GM12878 (cell line): ENCODE measurements at regions not wholly inside any gene's neighbourhood (a gene's known extent, or its start where the extent isn't known, plus 50 kb on each side); places are given as distances from the start of the nearest gene placed in this dataset.

Experiments
- CHD2 ChIP-seq: IDR thresholded peaks from 2 replicates; pipeline ENCODE4 v1.6.1; 2011; ENCODE audit warnings: low read depth, low read length, improper control_type of control experiment, borderline replicate concordance
- PAX5 ChIP-seq: IDR thresholded peaks from 2 replicates; pipeline ENCODE4 v1.6.1; 2011; ENCODE audit warnings: low read depth, low read length, borderline replicate concordance
- SUPT20H ChIP-seq: IDR thresholded peaks from 2 replicates; pipeline ENCODE4 v1.6.1; 2011; ENCODE audit warnings: low read depth, mild to moderate bottlenecking, low read length, moderate library complexity, borderline replicate concordance; ENCODE audit not compliant: control insufficient read depth
- TF ChIP-seq, protein P1 (sequence below), 3 experiments: IDR thresholded peaks in 2 of 3; conservative IDR thresholded peaks in 1 of 3; 2 replicates each; pipeline ENCODE4 v1.5.1; 2011; ENCODE audit warnings: low read depth in 3 of 3, low read length in 3 of 3, mild to moderate bottlenecking in 3 of 3, control low read depth in 2 of 3, moderate library complexity in 2 of 3, inconsistent platforms in 1 of 3, mixed read lengths in 1 of 3; ENCODE audit not compliant: control insufficient read depth in 2 of 3, insufficient read depth in 1 of 3; ENCODE audit errors: extremely low read depth in 1 of 3
- TF ChIP-seq, protein P2 (sequence below): IDR thresholded peaks from 2 replicates; pipeline ENCODE4 v1.6.1; 2012; ENCODE audit warnings: low read length, inconsistent platforms

DNA sequence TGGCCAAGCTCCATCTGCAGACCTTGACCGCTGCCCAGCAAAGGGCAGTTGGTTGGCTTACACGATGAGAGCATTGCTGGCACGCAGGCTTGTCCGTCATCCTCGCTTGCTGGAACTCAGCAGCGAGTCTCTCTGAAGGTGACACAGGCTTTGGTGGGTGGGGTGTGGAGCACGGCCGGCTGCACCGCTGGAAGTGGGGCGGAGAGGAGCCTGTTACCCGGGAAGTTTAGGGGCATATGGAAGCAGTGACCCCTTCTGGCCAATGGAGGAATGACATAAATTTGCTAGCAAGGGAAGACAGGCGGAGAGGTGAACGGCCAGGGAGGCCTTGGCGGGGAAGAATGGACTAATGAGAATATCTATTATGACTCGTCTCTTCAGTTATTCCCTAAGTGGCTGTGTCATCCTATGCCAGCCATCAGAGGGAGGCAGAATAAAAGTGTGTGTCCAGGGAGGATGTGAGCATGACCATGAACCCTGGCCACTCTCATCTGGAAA is 65.9 kb upstream of the SDK2 start:
- no peak for TF ChIP-seq CHD2
- TF ChIP-seq, protein P1, sequence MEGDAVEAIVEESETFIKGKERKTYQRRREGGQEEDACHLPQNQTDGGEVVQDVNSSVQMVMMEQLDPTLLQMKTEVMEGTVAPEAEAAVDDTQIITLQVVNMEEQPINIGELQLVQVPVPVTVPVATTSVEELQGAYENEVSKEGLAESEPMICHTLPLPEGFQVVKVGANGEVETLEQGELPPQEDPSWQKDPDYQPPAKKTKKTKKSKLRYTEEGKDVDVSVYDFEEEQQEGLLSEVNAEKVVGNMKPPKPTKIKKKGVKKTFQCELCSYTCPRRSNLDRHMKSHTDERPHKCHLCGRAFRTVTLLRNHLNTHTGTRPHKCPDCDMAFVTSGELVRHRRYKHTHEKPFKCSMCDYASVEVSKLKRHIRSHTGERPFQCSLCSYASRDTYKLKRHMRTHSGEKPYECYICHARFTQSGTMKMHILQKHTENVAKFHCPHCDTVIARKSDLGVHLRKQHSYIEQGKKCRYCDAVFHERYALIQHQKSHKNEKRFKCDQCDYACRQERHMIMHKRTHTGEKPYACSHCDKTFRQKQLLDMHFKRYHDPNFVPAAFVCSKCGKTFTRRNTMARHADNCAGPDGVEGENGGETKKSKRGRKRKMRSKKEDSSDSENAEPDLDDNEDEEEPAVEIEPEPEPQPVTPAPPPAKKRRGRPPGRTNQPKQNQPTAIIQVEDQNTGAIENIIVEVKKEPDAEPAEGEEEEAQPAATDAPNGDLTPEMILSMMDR (IDR thresholded peaks at IDR 0.05 in 2 of 3, conservative IDR thresholded peaks at IDR 0.05 in 1 of 3; ENCODE audit: control insufficient read depth in 2 of 3, extremely low read depth in 1 of 3, insufficient read depth in 1 of 3, low read depth in 3 of 3, low read length in 3 of 3): peak; percentile 72 to 76 (median 72)
- no peak for TF ChIP-seq SUPT20H
- TF ChIP-seq PAX5: no peak
- TF ChIP-seq, protein P2, sequence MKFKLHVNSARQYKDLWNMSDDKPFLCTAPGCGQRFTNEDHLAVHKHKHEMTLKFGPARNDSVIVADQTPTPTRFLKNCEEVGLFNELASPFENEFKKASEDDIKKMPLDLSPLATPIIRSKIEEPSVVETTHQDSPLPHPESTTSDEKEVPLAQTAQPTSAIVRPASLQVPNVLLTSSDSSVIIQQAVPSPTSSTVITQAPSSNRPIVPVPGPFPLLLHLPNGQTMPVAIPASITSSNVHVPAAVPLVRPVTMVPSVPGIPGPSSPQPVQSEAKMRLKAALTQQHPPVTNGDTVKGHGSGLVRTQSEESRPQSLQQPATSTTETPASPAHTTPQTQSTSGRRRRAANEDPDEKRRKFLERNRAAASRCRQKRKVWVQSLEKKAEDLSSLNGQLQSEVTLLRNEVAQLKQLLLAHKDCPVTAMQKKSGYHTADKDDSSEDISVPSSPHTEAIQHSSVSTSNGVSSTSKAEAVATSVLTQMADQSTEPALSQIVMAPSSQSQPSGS: no peak
